Kidney (tissue), 13 donors: ENCODE measurements at regions not wholly inside any gene's neighbourhood (a gene's known extent, or its start where the extent isn't known, plus 50 kb on each side); places are given as distances from the start of the nearest gene placed in this dataset.
A peak's percentile ranks its signal among the peaks of the same experiment; 100 is the strongest.
"Not testable (repeated sequence)": the region's sequence is repeated elsewhere in the genome, so short reads cannot be mapped to it uniquely, and the experiment has no call there.

Experiments used
- DNase-seq, 5 donors: peaks; one replicate each; pipeline ENCODE4 v3.0.0-alpha.2; 2013 to 2020
- FAIRE-seq: peaks from 2 replicates; lab custom pipeline; 2012; peaks lifted over from hg19 to GRCh38; lab: Jason Lieb, UNC
- H3K27ac ChIP-seq, 2 donors: one replicate each; pipeline ENCODE4 v1.7.0; 2013; ENCODE audit warnings: low read depth in 2 of 2, low read length in 2 of 2, inconsistent platforms in 1 of 2
- H3K27me3 ChIP-seq: one replicate; pipeline ENCODE4 v1.7.1; 2013; ENCODE audit warnings: low read length, inconsistent platforms; ENCODE audit not compliant: control insufficient read depth, insufficient read depth
- H3K36me3 ChIP-seq, 3 donors: one replicate each; pipeline versions ENCODE4 v1.7.0 to v1.7.1; 2013; ENCODE audit warnings: low read length in 3 of 3, control low read depth in 1 of 3, inconsistent platforms in 1 of 3; ENCODE audit not compliant: insufficient read depth in 3 of 3, control insufficient read depth in 2 of 3
- H3K4me1 ChIP-seq, 3 donors: one replicate each; pipeline versions ENCODE4 v1.7.0 to v1.7.1; 2013; ENCODE audit warnings: low read length in 3 of 3, inconsistent platforms in 1 of 3, low read depth in 1 of 3; ENCODE audit not compliant: control insufficient read depth in 2 of 3, insufficient read depth in 2 of 3
- H3K4me3 ChIP-seq, 3 donors: one replicate each; pipeline versions ENCODE4 v1.7.0 to v1.8.1; 2013; ENCODE audit warnings: low read length in 3 of 3, control low read depth in 1 of 3, inconsistent platforms in 1 of 3
- H3K9ac ChIP-seq, 3 donors: one replicate each; pipeline versions ENCODE4 v1.7.0 to v1.7.1; 2013; ENCODE audit warnings: low read length in 3 of 3, control low read depth in 1 of 3, inconsistent platforms in 1 of 3
- H3K9me3 ChIP-seq, 3 donors: one replicate each; pipeline versions ENCODE4 v1.7.0 to v1.7.1; 2013; ENCODE audit warnings: low read length in 3 of 3, control low read depth in 1 of 3, inconsistent platforms in 1 of 3; ENCODE audit not compliant: control insufficient read depth in 2 of 3, insufficient read depth in 1 of 3
- intact Hi-C: fragments of 100-400 bp; cut with DNase I; formaldehyde crosslinking; loops from one replicate; pipeline ENCODE4 v1.11.1; 2022
- TF ChIP-seq, protein P1 (sequence below): IDR thresholded peaks from 3 replicates; pipeline ENCODE4 v1.5.1; 2012; ENCODE audit warnings: mild to moderate bottlenecking, moderate library complexity, borderline replicate concordance; ENCODE audit not compliant: insufficient read depth; ENCODE audit errors: extremely low read depth
- donor health status: control.
- donor health status: control.
- donor health status: control.
- donor health status: control.
- donor health status: control.
- donor health status: DM: yes; HTN: yes; CAD: no.
- donor health status: Normal renal cell carcinoma (clear cell type).

DNA sequence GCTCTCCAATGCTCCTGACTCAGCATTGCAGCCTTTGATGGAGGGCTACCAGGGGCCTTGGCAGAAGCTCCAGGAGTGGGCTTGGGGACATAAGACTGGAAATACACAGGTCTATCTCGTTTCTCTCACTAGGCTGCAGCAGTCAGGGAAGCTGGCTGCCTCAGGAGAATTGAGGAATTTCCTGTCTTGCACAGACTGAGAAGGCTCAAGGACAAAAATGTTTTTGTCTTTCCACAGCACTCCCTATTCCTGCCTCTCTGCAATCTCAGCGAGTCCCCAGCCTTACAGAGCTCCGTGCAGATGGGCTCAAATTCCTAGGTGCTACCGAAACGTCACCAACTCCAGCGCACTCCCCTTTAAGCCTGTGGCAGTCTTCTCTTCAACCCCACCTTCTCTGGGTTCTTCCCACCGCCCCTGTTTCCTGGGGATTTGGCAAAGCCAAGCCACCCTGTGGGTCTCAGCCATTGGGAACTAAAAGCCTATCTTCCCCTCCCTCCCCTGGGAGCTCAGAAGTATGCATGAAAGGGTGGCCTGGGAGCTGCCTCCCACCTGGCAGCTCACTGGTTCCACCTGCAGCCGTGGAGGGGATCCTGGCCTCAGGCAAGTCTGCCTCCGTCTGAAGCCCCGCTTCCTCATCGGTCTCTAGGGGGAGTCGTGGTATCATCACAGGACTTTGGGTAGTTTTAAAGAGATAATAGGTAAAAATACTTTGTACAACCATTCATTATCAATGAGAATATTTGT lies 322.6 kb upstream of the FRG2C start:
- DNase-seq (peak in 2 of 5 donors; percentile 10 to 48), FAIRE-seq (no peak)
- Histone ChIP-seq H3K27ac (no peak overlapping the region), H3K4me3 (no peak overlapping the region), H3K9ac (no peak overlapping the region), H3K4me1 (no peaks in the 10 kb centered on the region), H3K9me3 (no peaks in the 10 kb centered on the region), H3K27me3 (no peaks in the 10 kb centered on the region), H3K36me3 (no peaks in the 10 kb centered on the region)
- TF ChIP-seq, protein P1, sequence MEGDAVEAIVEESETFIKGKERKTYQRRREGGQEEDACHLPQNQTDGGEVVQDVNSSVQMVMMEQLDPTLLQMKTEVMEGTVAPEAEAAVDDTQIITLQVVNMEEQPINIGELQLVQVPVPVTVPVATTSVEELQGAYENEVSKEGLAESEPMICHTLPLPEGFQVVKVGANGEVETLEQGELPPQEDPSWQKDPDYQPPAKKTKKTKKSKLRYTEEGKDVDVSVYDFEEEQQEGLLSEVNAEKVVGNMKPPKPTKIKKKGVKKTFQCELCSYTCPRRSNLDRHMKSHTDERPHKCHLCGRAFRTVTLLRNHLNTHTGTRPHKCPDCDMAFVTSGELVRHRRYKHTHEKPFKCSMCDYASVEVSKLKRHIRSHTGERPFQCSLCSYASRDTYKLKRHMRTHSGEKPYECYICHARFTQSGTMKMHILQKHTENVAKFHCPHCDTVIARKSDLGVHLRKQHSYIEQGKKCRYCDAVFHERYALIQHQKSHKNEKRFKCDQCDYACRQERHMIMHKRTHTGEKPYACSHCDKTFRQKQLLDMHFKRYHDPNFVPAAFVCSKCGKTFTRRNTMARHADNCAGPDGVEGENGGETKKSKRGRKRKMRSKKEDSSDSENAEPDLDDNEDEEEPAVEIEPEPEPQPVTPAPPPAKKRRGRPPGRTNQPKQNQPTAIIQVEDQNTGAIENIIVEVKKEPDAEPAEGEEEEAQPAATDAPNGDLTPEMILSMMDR = no peak
- intact Hi-C loops = no loop called here

DNA sequence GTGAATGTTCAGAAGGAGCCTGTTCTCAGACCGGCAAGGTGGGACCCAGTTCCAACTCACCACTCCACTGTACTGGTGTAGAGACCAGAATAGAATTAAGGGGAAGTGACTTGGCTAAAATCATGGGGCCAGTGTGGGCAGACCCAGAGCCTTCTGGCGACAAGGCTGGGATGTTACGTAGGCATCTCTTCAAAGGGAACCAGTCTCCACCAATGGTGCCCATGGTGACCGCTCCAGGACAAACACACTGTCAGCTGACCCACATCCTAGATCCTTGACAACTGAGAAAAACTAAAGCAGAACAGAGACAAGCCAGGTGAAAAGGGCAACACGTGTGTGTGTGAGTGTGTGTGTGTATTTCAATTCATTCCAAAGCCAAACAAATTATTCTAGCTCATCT lies 321.7 kb upstream of the FRG2C start:
- no peak for FAIRE-seq
- intact Hi-C loops = no loop called here
- Histone ChIP-seq H3K9me3 (no peaks in the 10 kb centered on the region), H3K27me3 (no peaks in the 10 kb centered on the region), H3K4me3 (no peak overlapping the region), H3K36me3 (no peaks in the 10 kb centered on the region), H3K4me1 (no peaks in the 10 kb centered on the region), H3K27ac (no peak overlapping the region), H3K9ac (no peak overlapping the region)
- TF ChIP-seq, protein P1 = no peak
- no peak for DNase-seq

DNA sequence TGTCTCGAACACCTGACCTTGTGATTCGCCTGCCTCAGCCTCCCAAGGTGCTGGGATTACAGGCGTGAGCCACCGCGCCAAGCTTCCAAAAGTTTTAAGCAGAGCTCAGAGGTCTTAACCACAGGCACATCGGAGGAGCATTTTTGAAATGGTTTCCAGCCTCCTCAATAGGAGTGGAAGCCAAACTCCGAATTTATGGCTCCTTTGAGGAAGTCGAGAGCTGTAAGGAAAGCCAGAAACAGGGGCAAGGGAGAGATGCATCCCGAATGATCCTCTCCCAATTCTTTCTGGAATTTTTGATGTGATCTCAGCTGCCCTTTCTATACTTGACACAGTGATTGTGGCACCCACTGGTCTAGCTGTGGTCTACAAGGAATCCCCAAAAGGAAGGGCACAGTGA lies 313.6 kb upstream of the FRG2C start:
- H3K27me3 ChIP-seq, DNase-seq, H3K36me3 ChIP-seq, H3K9me3 ChIP-seq, FAIRE-seq, H3K27ac ChIP-seq, H3K4me3 ChIP-seq, H3K4me1 ChIP-seq, H3K9ac ChIP-seq, intact Hi-C loops: not testable (repeated sequence)

DNA sequence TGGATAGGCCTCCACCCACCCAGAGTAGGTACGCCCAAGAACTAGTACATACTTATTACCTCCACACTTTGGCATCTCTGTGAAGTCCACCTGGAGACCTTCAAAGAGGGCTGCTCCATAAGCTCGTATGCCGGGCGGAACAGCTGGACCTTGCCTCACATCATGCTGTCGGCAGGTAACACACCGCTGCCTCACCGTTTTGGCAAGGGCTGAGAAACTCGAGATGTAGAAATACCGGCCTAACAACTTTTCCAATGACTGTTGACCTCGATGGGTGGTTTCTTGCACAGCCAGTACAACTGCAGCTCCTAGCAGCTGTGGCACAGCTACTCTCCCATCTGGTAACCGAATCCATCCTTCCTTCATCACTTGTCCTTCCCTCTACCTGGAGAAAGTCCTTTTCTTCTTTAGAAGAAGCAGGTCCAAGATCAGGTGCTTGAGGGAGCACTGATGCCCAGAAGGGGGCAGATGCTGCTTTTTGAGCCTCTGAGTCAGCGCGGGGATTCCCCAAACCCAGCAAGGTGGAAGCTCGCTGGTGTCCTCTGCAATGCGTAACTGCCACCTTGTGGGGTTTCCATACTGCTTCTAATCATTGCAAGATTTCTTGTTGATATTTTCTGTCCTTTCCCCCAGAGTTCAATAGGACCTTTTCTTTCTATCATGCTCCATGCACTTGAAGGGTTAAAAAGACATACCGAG lies 301.9 kb upstream of the FRG2C start:
- H3K9me3 ChIP-seq, FAIRE-seq, H3K27me3 ChIP-seq, H3K27ac ChIP-seq, H3K9ac ChIP-seq, H3K36me3 ChIP-seq, intact Hi-C loops, H3K4me3 ChIP-seq, H3K4me1 ChIP-seq: not testable (repeated sequence)
- peak in 4 of 5 donors; percentile 30 to 67 (median 54) for DNase-seq

DNA sequence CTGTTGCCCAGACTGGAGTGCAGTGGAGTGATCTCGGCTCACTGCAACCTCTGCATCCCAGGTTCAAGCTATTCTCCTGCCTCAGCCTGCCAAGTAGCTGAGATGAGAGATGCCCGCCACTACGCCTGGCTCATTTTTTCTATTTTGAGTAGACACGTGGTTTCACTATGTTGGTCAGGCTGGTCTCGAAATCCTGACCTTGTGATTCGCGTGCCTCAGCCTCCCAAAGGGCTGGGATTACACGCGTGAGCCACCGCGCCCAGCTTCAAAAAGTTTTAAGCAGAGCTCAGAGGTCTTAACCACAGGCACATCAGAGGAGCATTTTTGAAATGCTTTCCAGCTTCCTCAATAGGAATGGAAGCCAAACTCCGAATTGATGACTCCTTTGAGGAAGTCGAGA lies 291.2 kb upstream of the FRG2C start:
- intact Hi-C loops, H3K4me1 ChIP-seq, DNase-seq, H3K27me3 ChIP-seq, H3K9me3 ChIP-seq, H3K36me3 ChIP-seq, H3K27ac ChIP-seq, FAIRE-seq, H3K9ac ChIP-seq, H3K4me3 ChIP-seq: not testable (repeated sequence)

DNA sequence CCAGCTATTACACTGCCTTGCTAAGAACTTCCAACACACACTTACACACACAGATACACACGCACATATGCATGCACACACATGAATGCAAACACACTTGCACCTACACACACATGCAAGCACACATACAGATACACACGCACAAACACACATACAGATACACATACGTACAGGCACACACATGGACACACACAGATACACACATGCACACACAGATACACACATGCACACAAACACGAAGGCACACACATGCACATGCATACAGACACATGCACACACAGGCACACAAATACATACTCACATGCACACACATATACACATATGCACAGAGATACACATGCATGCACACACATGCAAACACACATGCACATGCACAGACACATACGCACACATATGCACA lies 284.3 kb upstream of the FRG2C start:
- intact Hi-C loops, H3K9me3 ChIP-seq, H3K27ac ChIP-seq, H3K4me1 ChIP-seq, FAIRE-seq, H3K27me3 ChIP-seq, H3K9ac ChIP-seq, DNase-seq, H3K36me3 ChIP-seq, H3K4me3 ChIP-seq: not testable (repeated sequence)
